Right forelimb (tissue), 1 donor: ENCODE measurements at regions not wholly inside any gene's neighbourhood (a gene's known extent, or its start where the extent isn't known, plus 50 kb on each side); places are given as distances from the start of the nearest gene placed in this dataset.
"Not testable (repeated sequence)": the region's sequence is repeated elsewhere in the genome, so short reads cannot be mapped to it uniquely, and the experiment has no call there.

Source experiments
- DNase-seq: peaks from one replicate; pipeline ENCODE4 v3.0.0-alpha.2; 2018

GRCh38 chr7:35910621-35911020, 109.8 kb downstream of the SEPTIN7 start:
- not testable (repeated sequence) for DNase-seq

GRCh38 chr7:35913350-35913749, 112.5 kb downstream of the SEPTIN7 start:
- DNase-seq: not testable (repeated sequence)

GRCh38 chr7:35914214-35914613, 113.4 kb downstream of the SEPTIN7 start:
- DNase-seq: not testable (repeated sequence)

- not testable (repeated sequence) for DNase-seq
Observed at GRCh38 chr7:35915247-35915955, 114.5 kb downstream of the SEPTIN7 start.

- DNase-seq: not testable (repeated sequence)
Observed at GRCh38 chr7:35918217-35918616, 117.4 kb downstream of the SEPTIN7 start.

- DNase-seq: not testable (repeated sequence)
Observed at GRCh38 chr7:35919607-35920006, 118.8 kb downstream of the SEPTIN7 start.

GRCh38 chr7:35921338-35921737, 120.5 kb downstream of the SEPTIN7 start:
- not testable (repeated sequence) for DNase-seq

GRCh38 chr7:35924668-35925067, 123.8 kb downstream of the SEPTIN7 start:
- not testable (repeated sequence) for DNase-seq

GRCh38 chr7:35926966-35927365, 126.1 kb downstream of the SEPTIN7 start:
- not testable (repeated sequence) for DNase-seq

GRCh38 chr7:35931134-35931533, 130.3 kb downstream of the SEPTIN7 start:
- DNase-seq: not testable (repeated sequence)

GRCh38 chr7:35931551-35931950, 130.7 kb downstream of the SEPTIN7 start:
- DNase-seq: not testable (repeated sequence)

- not testable (repeated sequence) for DNase-seq
Observed at GRCh38 chr7:35940695-35941094, 139.8 kb downstream of the SEPTIN7 start.

- not testable (repeated sequence) for DNase-seq
Observed at GRCh38 chr7:35945621-35946020, 144.8 kb downstream of the SEPTIN7 start.

GRCh38 chr7:35955735-35956134, 154.9 kb downstream of the SEPTIN7 start:
- DNase-seq: not testable (repeated sequence)

GRCh38 chr7:35956988-35957387, 156.1 kb downstream of the SEPTIN7 start:
- not testable (repeated sequence) for DNase-seq

GRCh38 chr7:35961260-35961659, 160.4 kb downstream of the SEPTIN7 start:
- not testable (repeated sequence) for DNase-seq

GRCh38 chr7:35962607-35963006, 161.8 kb downstream of the SEPTIN7 start:
- DNase-seq: not testable (repeated sequence)

- no peak for DNase-seq
Observed at GRCh38 chr7:35967366-35968139, 166.7 kb downstream of the SEPTIN7 start.

GRCh38 chr7:35968140-35968940, 167.5 kb downstream of the SEPTIN7 start:
- DNase-seq: no peak

- DNase-seq: no peak
Observed at GRCh38 chr7:35969066-35969465, 168.2 kb downstream of the SEPTIN7 start.

- DNase-seq: no peak
Observed at GRCh38 chr7:35970458-35970857, 169.6 kb downstream of the SEPTIN7 start.

- DNase-seq: no peak
Observed at GRCh38 chr7:35971133-35971891, 170.5 kb downstream of the SEPTIN7 start.
